ACC112 (cell line): ENCODE measurements at regions not wholly inside any gene's neighbourhood (a gene's known extent, or its start where the extent isn't known, plus 50 kb on each side); places are given as distances from the start of the nearest gene placed in this dataset.

ENCODE experiments used
- H2AFZ ChIP-seq: fragments of 200-600 bp; sonication (generic); one replicate; pipeline ENCODE4 v1.6.0; 2017; ENCODE audit warnings: antibody characterized with exemption, low read length; ENCODE audit not compliant: unreplicated experiment
- H3K27ac ChIP-seq: fragments of 200-600 bp; sonication (generic); 2 replicates; pipeline ENCODE4 v1.5.1; 2014; ENCODE audit warnings: low read depth, mild to moderate bottlenecking, antibody characterized with exemption, low read length, moderate library complexity
- H3K27me3 ChIP-seq: fragments of 200-600 bp; sonication (generic); 2 replicates; pipeline ENCODE4 v1.6.1; 2014; ENCODE audit warnings: mild to moderate bottlenecking, antibody characterized with exemption, low read length, moderate library complexity, mixed read lengths; ENCODE audit not compliant: insufficient read depth
- H3K36me3 ChIP-seq: fragments of 200-600 bp; sonication (generic); 2 replicates; pipeline ENCODE4 v1.6.1; 2016; ENCODE audit warnings: mild to moderate bottlenecking, antibody characterized with exemption, low read length, moderate library complexity, mixed read lengths; ENCODE audit not compliant: insufficient read depth
- H3K4me1 ChIP-seq: fragments of 200-600 bp; sonication (generic); one replicate; pipeline ENCODE4 v1.6.1; 2016; ENCODE audit warnings: low read length, mixed read lengths; ENCODE audit not compliant: insufficient read depth, unreplicated experiment, control insufficient read depth
- H3K4me3 ChIP-seq: fragments of 200-600 bp; sonication (generic); 2 replicates; pipeline ENCODE4 v1.5.1; 2014; ENCODE audit warnings: mild to moderate bottlenecking, low read depth, low read length
- H3K79me2 ChIP-seq: fragments of 200-600 bp; sonication (generic); one replicate; pipeline ENCODE4 v1.6.0; 2016; ENCODE audit warnings: low read length; ENCODE audit not compliant: control insufficient read depth, unreplicated experiment, insufficient read depth

- H3K27me3 ChIP-seq: no peaks in the 10 kb centered on the region
- H3K4me1 ChIP-seq: peaks cover 1% of the 10 kb centered on the region
- H3K36me3 ChIP-seq: no peaks in the 10 kb centered on the region
- H3K79me2 ChIP-seq: no peaks in the 10 kb centered on the region
- no peak overlapping the region for H2AFZ ChIP-seq
- no peak overlapping the region for H3K4me3 ChIP-seq
- H3K27ac ChIP-seq: no peak overlapping the region
Observed at GRCh38 chr18:67211646-67212045, 304.9 kb downstream of the DSEL start.

GRCh38 chr18:67200665-67201064, 315.9 kb downstream of the DSEL start:
- Histone ChIP-seq H3K4me3 (no peak overlapping the region), H3K4me1 (no peaks in the 10 kb centered on the region), H2AFZ (no peak overlapping the region), H3K27ac (no peak overlapping the region), H3K27me3 (no peaks in the 10 kb centered on the region), H3K36me3 (no peaks in the 10 kb centered on the region), H3K79me2 (no peaks in the 10 kb centered on the region)

- H3K79me2 ChIP-seq: no peaks in the 10 kb centered on the region
- H3K4me1 ChIP-seq: no peaks in the 10 kb centered on the region
- no peak overlapping the region for H2AFZ ChIP-seq
- H3K27me3 ChIP-seq: no peaks in the 10 kb centered on the region
- H3K36me3 ChIP-seq: no peaks in the 10 kb centered on the region
- H3K4me3 ChIP-seq: no peak overlapping the region
- no peak overlapping the region for H3K27ac ChIP-seq
Observed at GRCh38 chr18:67199993-67200617, 316.4 kb downstream of the DSEL start.

DNA sequence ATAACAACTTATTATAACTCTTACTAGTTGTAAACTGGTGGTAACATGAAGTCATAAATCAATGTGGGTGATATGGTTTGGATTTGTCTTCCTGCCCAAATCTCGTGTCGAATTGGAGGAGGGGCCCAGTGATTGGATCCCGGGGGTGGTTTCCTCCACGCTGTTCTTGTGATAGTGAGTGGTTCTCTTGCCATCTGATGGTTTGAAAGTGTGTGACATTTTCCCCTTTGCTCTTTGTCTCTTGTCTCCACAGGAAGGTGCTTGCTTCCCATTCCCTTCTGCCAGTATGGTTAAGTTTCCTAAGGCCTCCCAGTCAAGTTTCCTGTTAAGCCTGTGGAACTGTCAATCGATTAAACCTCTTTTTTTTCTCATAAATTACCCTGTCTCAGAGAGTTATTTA, 321.6 kb downstream of the DSEL start:
- Histone ChIP-seq H3K27me3 (no peaks in the 10 kb centered on the region), H3K4me3 (no peak overlapping the region), H3K79me2 (no peaks in the 10 kb centered on the region), H2AFZ (no peak overlapping the region), H3K4me1 (no peaks in the 10 kb centered on the region), H3K27ac (no peak overlapping the region), H3K36me3 (no peaks in the 10 kb centered on the region)

GRCh38 chr18:67192535-67192934, 324.0 kb downstream of the DSEL start:
- H2AFZ ChIP-seq: peak overlapping the region; percentile 21
- no peaks in the 10 kb centered on the region for H3K4me1 ChIP-seq
- no peaks in the 10 kb centered on the region for H3K79me2 ChIP-seq
- no peaks in the 10 kb centered on the region for H3K36me3 ChIP-seq
- H3K27ac ChIP-seq: no peak overlapping the region
- no peak overlapping the region for H3K4me3 ChIP-seq
- H3K27me3 ChIP-seq: no peaks in the 10 kb centered on the region

DNA sequence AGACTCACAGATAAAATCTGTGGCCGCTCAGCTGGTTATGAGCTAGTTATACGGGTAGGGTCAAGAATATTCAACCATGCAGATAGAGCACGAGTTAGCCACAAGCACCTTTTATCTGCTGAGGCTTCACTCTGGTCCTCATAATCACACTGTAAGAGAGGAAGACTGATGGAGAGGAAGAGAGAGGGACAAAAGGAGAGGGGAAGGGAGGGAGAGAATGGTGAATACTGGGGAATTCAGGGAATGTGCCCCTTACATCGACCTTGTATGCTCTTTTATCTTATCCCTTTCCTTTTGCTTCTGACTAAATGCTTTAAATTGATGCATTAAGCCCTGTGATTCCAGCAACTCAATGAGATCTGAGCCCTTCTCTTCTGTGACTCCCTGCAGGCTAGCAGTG, 333.1 kb downstream of the DSEL start:
- H3K4me3 ChIP-seq: no peak overlapping the region
- H2AFZ ChIP-seq: no peak overlapping the region
- no peaks in the 10 kb centered on the region for H3K36me3 ChIP-seq
- no peaks in the 10 kb centered on the region for H3K4me1 ChIP-seq
- no peaks in the 10 kb centered on the region; the same call in 1 of the 2 replicates for H3K27me3 ChIP-seq
- no peaks in the 10 kb centered on the region for H3K79me2 ChIP-seq
- H3K27ac ChIP-seq: no peak overlapping the region

GRCh38 chr18:67179726-67180125, 336.8 kb downstream of the DSEL start:
- Histone ChIP-seq H3K79me2 (no peaks in the 10 kb centered on the region), H3K4me1 (no peaks in the 10 kb centered on the region), H3K4me3 (no peak overlapping the region), H3K27ac (no peak overlapping the region), H2AFZ (peak overlapping the region; percentile 66), H3K27me3 (no peaks in the 10 kb centered on the region; the same call in 1 of the 2 replicates), H3K36me3 (no peaks in the 10 kb centered on the region)

- H3K4me3 ChIP-seq: no peak overlapping the region
- H3K79me2 ChIP-seq: no peaks in the 10 kb centered on the region
- H3K36me3 ChIP-seq: no peaks in the 10 kb centered on the region
- H3K27me3 ChIP-seq: no peaks in the 10 kb centered on the region
- no peak overlapping the region for H3K27ac ChIP-seq
- no peaks in the 10 kb centered on the region for H3K4me1 ChIP-seq
- no peak overlapping the region for H2AFZ ChIP-seq
Observed at GRCh38 chr18:67159662-67160061, 356.9 kb downstream of the DSEL start.

GRCh38 chr18:67154979-67155378, 361.5 kb downstream of the DSEL start:
- no peaks in the 10 kb centered on the region for H3K79me2 ChIP-seq
- no peaks in the 10 kb centered on the region for H3K4me1 ChIP-seq
- no peak overlapping the region for H3K4me3 ChIP-seq
- no peak overlapping the region for H3K27ac ChIP-seq
- H3K36me3 ChIP-seq: no peaks in the 10 kb centered on the region
- no peak overlapping the region for H2AFZ ChIP-seq
- no peaks in the 10 kb centered on the region for H3K27me3 ChIP-seq

DNA sequence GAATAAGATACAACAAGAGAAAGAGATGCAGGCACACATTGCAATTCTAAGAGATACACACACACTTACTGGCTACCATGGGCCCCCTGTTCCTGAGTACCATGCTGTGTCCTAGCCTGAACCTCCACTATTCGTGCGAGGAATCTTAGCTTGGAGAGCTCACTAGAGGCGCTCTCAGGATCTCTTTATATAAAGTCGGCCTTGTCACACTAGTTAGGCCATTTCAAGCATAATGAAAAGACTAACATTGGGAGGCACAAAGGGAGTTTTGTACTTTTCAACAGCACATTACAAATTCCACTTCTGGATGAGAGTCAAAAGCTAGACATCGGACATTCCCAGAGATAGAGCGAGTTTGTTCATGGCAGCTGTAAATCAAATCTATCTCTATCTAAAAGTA, 365.2 kb downstream of the DSEL start:
- no peaks in the 10 kb centered on the region for H3K79me2 ChIP-seq
- no peaks in the 10 kb centered on the region for H3K36me3 ChIP-seq
- no peak overlapping the region for H2AFZ ChIP-seq
- H3K27ac ChIP-seq: no peak overlapping the region
- H3K27me3 ChIP-seq: no peaks in the 10 kb centered on the region
- no peak overlapping the region for H3K4me3 ChIP-seq
- H3K4me1 ChIP-seq: no peaks in the 10 kb centered on the region

DNA sequence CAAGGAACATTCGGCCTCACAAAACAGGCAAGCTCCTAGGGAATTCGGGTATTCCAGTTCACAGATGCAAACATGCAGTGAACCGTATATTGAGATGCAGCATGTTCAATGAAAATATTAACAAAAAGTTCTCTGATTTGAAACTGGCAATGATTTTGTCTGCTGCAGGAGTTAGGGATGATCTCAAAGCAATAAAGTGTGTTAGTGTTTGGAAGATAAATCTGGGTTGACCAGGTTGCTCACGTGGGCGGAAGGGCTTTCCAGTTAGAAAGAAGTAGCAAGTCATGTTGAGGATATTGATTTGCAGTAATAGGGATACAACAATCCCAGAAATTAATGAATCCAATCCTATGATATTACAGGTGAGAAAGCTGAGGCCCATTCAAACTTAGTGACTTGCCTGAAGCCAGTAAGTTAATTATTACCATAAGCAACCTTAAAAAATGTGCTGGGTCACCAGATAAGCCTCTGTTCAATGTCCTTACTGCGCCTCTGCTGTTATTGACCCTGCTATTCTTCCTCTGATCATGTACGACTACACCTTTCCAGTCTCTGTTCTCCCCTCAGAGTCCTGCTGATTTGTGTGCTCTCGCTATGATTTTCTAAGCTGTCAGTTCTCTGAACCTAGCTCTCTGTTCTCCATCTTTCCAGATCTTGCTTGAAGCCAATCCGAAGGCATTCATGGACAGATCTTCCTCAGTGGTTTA, 370.8 kb downstream of the DSEL start:
- peak overlapping the region; percentile 47 for H2AFZ ChIP-seq
- no peaks in the 10 kb centered on the region for H3K79me2 ChIP-seq
- no peaks in the 10 kb centered on the region for H3K36me3 ChIP-seq
- no peak overlapping the region for H3K27ac ChIP-seq
- H3K4me1 ChIP-seq: no peaks in the 10 kb centered on the region
- H3K4me3 ChIP-seq: peak overlapping the region; percentile 37; the same call in 1 of the 2 replicates
- H3K27me3 ChIP-seq: no peaks in the 10 kb centered on the region
